PC-9 (cell line): ENCODE measurements at regions not wholly inside any gene's neighbourhood (a gene's known extent, or its start where the extent isn't known, plus 50 kb on each side); places are given as distances from the start of the nearest gene placed in this dataset.
"Not testable (repeated sequence)": the region's sequence is repeated elsewhere in the genome, so short reads cannot be mapped to it uniquely, and the experiment has no call there.

ENCODE experiments used
- BruUV-seq: library from RNA; stranded (reverse); fragments of 400-500 nt; replicated peaks from 2 replicates; lab custom pipeline; 2021; lab: Mats Ljungman, UMichigan
- CTCF ChIA-PET: fragments of 300-600 bp; sonication (Branson Sonifier 250); formaldehyde crosslinking; loops from one replicate; lab custom pipeline; 2022; ENCODE audit warnings: antibody characterized with exemption; lab: Charles Lee
- POLR2A ChIA-PET: fragments of 300-600 bp; sonication (Branson Sonifier 250); formaldehyde crosslinking; loops from one replicate; lab custom pipeline; 2022; ENCODE audit warnings: antibody characterized with exemption; ENCODE audit not compliant: unreplicated experiment; lab: Charles Lee
- DNase-seq, 2 experiments: peaks; one replicate each; pipeline versions ENCODE4 v3.0.0 to v3.0.0-alpha.2; 2015 to 2022; ENCODE audit warnings: mixed read lengths in 1 of 2
- H2AFZ ChIP-seq: fragments of 200-600 bp; sonication (generic); 2 replicates; pipeline ENCODE4 v1.8.1; 2017; ENCODE audit warnings: antibody characterized with exemption
- H3F3A ChIP-seq: fragments of 200-600 bp; sonication (generic); 2 replicates; pipeline ENCODE4 v1.8.1; 2017; ENCODE audit warnings: antibody characterized with exemption, mild to moderate bottlenecking, low read depth; ENCODE audit not compliant: insufficient read depth
- H3K27ac ChIP-seq: fragments of 200-600 bp; sonication (generic); 2 replicates; pipeline ENCODE4 v1.6.1; 2016; ENCODE audit warnings: mixed run types
- H3K27me3 ChIP-seq: fragments of 200-600 bp; sonication (generic); 2 replicates; pipeline ENCODE4 v1.6.1; 2016; ENCODE audit warnings: low read depth, mixed run types; ENCODE audit not compliant: insufficient read depth
- H3K36me3 ChIP-seq: fragments of 200-600 bp; sonication (generic); 2 replicates; pipeline ENCODE4 v1.6.1; 2016; ENCODE audit warnings: low read depth, mixed run types
- H3K4me1 ChIP-seq: fragments of 200-600 bp; sonication (generic); replicated peaks from 2 replicates; pipeline ENCODE4 v1.6.1; 2016; ENCODE audit warnings: mixed run types; ENCODE audit not compliant: insufficient read depth
- H3K4me2 ChIP-seq: fragments of 200-600 bp; sonication (generic); 2 replicates; pipeline ENCODE4 v1.6.1; 2017; ENCODE audit warnings: mixed run types
- H3K4me3 ChIP-seq: fragments of 200-600 bp; sonication (generic); 2 replicates; pipeline ENCODE4 v1.6.1; 2016; ENCODE audit warnings: mixed run types
- H3K79me2 ChIP-seq: fragments of 200-600 bp; sonication (generic); 2 replicates; pipeline ENCODE4 v1.6.1; 2017; ENCODE audit warnings: low read depth, mixed run types
- H3K9me2 ChIP-seq: fragments of 200-600 bp; sonication (generic); 2 replicates; pipeline ENCODE4 v1.8.1; 2017; ENCODE audit warnings: mild to moderate bottlenecking; ENCODE audit not compliant: insufficient read depth
- H3K9me3 ChIP-seq: fragments of 200-600 bp; sonication (generic); 2 replicates; pipeline ENCODE4 v1.8.1; 2016; ENCODE audit warnings: low read depth; ENCODE audit not compliant: insufficient read depth
- H4K20me1 ChIP-seq: fragments of 200-600 bp; sonication (generic); 2 replicates; pipeline ENCODE4 v1.8.1; 2017; ENCODE audit not compliant: insufficient read depth
- CTCF ChIP-seq: fragments of 200-600 bp; sonication (generic); conservative IDR thresholded peaks from 2 replicates; pipeline ENCODE4 v1.6.1; 2017; ENCODE audit warnings: mixed run types, antibody characterized with exemption, mild to moderate bottlenecking, moderate library complexity
- EZH2 ChIP-seq: fragments of 200-600 bp; sonication (generic); IDR thresholded peaks from 2 replicates; pipeline ENCODE4 v1.8.0; 2017; ENCODE audit warnings: antibody characterized with exemption, low read depth
- intact Hi-C: fragments of 100-400 bp; cut with micrococcal nuclease; formaldehyde crosslinking; loops from one replicate; pipeline ENCODE4 v1.10.0; 2022; ENCODE audit not compliant: unreplicated experiment

- H3K4me3 ChIP-seq: no peak overlapping the region
- H3K79me2 ChIP-seq: no peaks in the 10 kb centered on the region
- ChIA-PET POLR2A (no interaction called here), CTCF (no interaction called here)
- peak; percentile 12 to 72 for DNase-seq
- no peak overlapping the region for H3K27ac ChIP-seq
- no peaks in the 10 kb centered on the region; the same call in 1 of the 2 replicates for H3K9me3 ChIP-seq
- H4K20me1 ChIP-seq: no peaks in the 10 kb centered on the region
- H3K4me2 ChIP-seq: peak overlapping the region; percentile 21
- no peaks in the 10 kb centered on the region for H3K36me3 ChIP-seq
- no peaks in the 10 kb centered on the region for H3K27me3 ChIP-seq
- no peak overlapping the region for H2AFZ ChIP-seq
- H3F3A ChIP-seq: no peaks in the 10 kb centered on the region
- H3K9me2 ChIP-seq: 0 out of 2 replicates have a peak, but pooled peaks cover 6% of the 10 kb centered on the region
- H3K4me1 ChIP-seq: no peaks in the 10 kb centered on the region
- no TSS peak for BruUV-seq
- TF ChIP-seq CTCF (no peak), EZH2 (no peak)
- intact Hi-C loops: loop anchor here (2.0 kb wide), 2 partner anchors 22 to 54 kb away; no protein-coding TSS in a partner anchor
Measured at GRCh38 chr7:145698526-145699262, 417.9 kb upstream of the CNTNAP2 start.

GRCh38 chr7:145697412-145698107, 419.0 kb upstream of the CNTNAP2 start:
- H3K36me3 ChIP-seq, BruUV-seq, DNase-seq, POLR2A ChIA-PET, H3F3A ChIP-seq, H3K9me2 ChIP-seq, H3K9me3 ChIP-seq, H3K4me1 ChIP-seq, CTCF ChIA-PET, H3K27me3 ChIP-seq, H3K79me2 ChIP-seq, H3K27ac ChIP-seq, H4K20me1 ChIP-seq: not testable (repeated sequence)
- intact Hi-C loops: loop anchor here (2.0 kb wide), 2 partner anchors 21 to 53 kb away; no protein-coding TSS in a partner anchor
- Histone ChIP-seq H3K4me3 (peak overlapping the region; percentile 37; the same call in 1 of the 2 replicates), H3K4me2 (peak overlapping the region; percentile 46), H2AFZ (peak overlapping the region; percentile 40; the same call in 1 of the 2 replicates)

- Histone ChIP-seq H3K4me2 (no peak overlapping the region), H3K27ac (no peak overlapping the region), H3K9me3 (no peaks in the 10 kb centered on the region; the same call in 1 of the 2 replicates), H2AFZ (no peak overlapping the region), H3K36me3 (no peaks in the 10 kb centered on the region), H3K9me2 (no peaks in the 10 kb centered on the region), H3K79me2 (no peaks in the 10 kb centered on the region), H3K27me3 (no peaks in the 10 kb centered on the region), H4K20me1 (no peaks in the 10 kb centered on the region), H3K4me1 (peaks cover 7% of the 10 kb centered on the region; the same call in 1 of the 2 replicates), H3F3A (no peaks in the 10 kb centered on the region), H3K4me3 (no peak overlapping the region)
- no TSS peak for BruUV-seq
- TF ChIP-seq EZH2: no peak
- no peak for TF ChIP-seq CTCF
- ChIA-PET POLR2A (no interaction called here), CTCF (no interaction called here)
- DNase-seq: no peak
- intact Hi-C loops: no loop called here
Measured at GRCh38 chr7:145696071-145696470, 420.5 kb upstream of the CNTNAP2 start.
